Smooth muscle cell (in vitro differentiated cells): ENCODE measurements at regions not wholly inside any gene's neighbourhood (a gene's known extent, or its start where the extent isn't known, plus 50 kb on each side); places are given as distances from the start of the nearest gene placed in this dataset.
A peak's percentile ranks its signal among the peaks of the same experiment; 100 is the strongest.

ENCODE experiments used
- DNase-seq: peaks from one replicate; lab custom pipeline; 2025; ENCODE audit not compliant: unreplicated experiment; lab: John Stamatoyannopoulos, UW
- H2AFZ ChIP-seq: fragments of 200-600 bp; sonication (generic); 2 replicates; pipeline ENCODE4 v1.6.0; 2016; ENCODE audit warnings: antibody characterized with exemption, low read depth, mild to moderate bottlenecking
- H3F3A ChIP-seq: fragments of 200-600 bp; sonication (generic); 2 replicates; pipeline ENCODE4 v1.6.0; 2017; ENCODE audit warnings: antibody characterized with exemption, low read depth
- H3K27ac ChIP-seq: fragments of 200-600 bp; sonication (generic); 2 replicates; pipeline ENCODE4 v1.5.1; 2016; ENCODE audit warnings: low read depth, mild to moderate bottlenecking
- H3K27me3 ChIP-seq: fragments of 200-600 bp; sonication (generic); 2 replicates; pipeline ENCODE4 v1.6.1; 2016; ENCODE audit warnings: low read depth, mild to moderate bottlenecking
- H3K36me3 ChIP-seq: fragments of 200-600 bp; sonication (generic); 2 replicates; pipeline ENCODE4 v1.5.1; 2016; ENCODE audit warnings: low read depth
- H3K4me1 ChIP-seq: fragments of 200-600 bp; sonication (generic); 2 replicates; pipeline ENCODE4 v1.5.1; 2016; ENCODE audit warnings: low read depth
- H3K4me2 ChIP-seq: fragments of 200-600 bp; sonication (generic); 2 replicates; pipeline ENCODE4 v1.6.0; 2016; ENCODE audit warnings: mild to moderate bottlenecking
- H3K4me3 ChIP-seq: fragments of 200-600 bp; sonication (generic); 2 replicates; pipeline ENCODE4 v1.5.1; 2016; ENCODE audit warnings: mild to moderate bottlenecking
- H3K79me2 ChIP-seq: fragments of 200-600 bp; sonication (generic); 2 replicates; pipeline ENCODE4 v1.6.0; 2016; ENCODE audit warnings: low read depth, mild to moderate bottlenecking
- H3K9ac ChIP-seq: fragments of 200-600 bp; sonication (generic); 2 replicates; pipeline ENCODE4 v1.6.0; 2016; ENCODE audit warnings: low read depth
- H3K9me3 ChIP-seq: fragments of 200-600 bp; sonication (generic); replicated peaks from 2 replicates; pipeline ENCODE4 v1.5.1; 2016; ENCODE audit warnings: low read depth
- H4K20me1 ChIP-seq: fragments of 200-600 bp; sonication (generic); 2 replicates; pipeline ENCODE4 v1.6.0; 2016; ENCODE audit warnings: low read depth
- CTCF ChIP-seq: fragments of 200-600 bp; sonication (generic); IDR thresholded peaks from 2 replicates; pipeline ENCODE4 v1.5.1; 2017; ENCODE audit warnings: borderline replicate concordance, mild to moderate bottlenecking, antibody characterized with exemption; ENCODE audit not compliant: insufficient read depth, poor library complexity, severe bottlenecking
- WGBS: methylation state at CpG from one replicate; pipeline ENCODE4 v1.1.7; 2016; ENCODE audit warnings: low lambda C conversion rate; 5-methylcytosine and 5-hydroxymethylcytosine counted together

DNA sequence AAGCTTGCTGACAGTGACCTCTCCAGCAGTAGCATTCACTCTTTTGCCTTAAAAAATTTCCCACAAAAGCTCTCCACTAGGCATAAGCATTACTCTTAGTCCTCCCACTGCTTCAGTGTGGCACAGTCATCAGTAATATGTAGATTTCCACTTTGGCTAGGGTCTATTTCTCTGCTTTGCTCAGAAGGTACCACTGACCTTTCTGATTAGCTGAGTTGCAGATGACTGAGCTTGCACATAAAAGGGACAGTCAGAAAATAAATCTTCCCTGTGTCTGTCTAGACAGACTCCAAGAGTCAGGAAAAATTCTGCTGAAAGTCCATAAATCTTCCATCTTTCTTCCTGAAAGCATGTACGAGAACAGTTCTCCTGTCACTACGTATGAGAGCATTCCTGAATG is 56.6 kb upstream of the APP start:
- peak overlapping the region; percentile 26 for H3K4me2 ChIP-seq
- DNase-seq: no peak
- no peaks in the 10 kb centered on the region for H4K20me1 ChIP-seq
- H3K36me3 ChIP-seq: no peaks in the 10 kb centered on the region
- peaks cover 6% of the 10 kb centered on the region for H3K4me1 ChIP-seq
- H2AFZ ChIP-seq: peak overlapping the region; percentile 37
- no peaks in the 10 kb centered on the region for H3F3A ChIP-seq
- no peak for TF ChIP-seq CTCF
- H3K4me3 ChIP-seq: no peak overlapping the region
- no peaks in the 10 kb centered on the region for H3K27me3 ChIP-seq
- no peak overlapping the region for H3K9ac ChIP-seq
- 34% methylated on average over 2 of the region's 2 CpGs for WGBS
- no peaks in the 10 kb centered on the region for H3K9me3 ChIP-seq
- H3K79me2 ChIP-seq: no peaks in the 10 kb centered on the region
- no peak overlapping the region for H3K27ac ChIP-seq

DNA sequence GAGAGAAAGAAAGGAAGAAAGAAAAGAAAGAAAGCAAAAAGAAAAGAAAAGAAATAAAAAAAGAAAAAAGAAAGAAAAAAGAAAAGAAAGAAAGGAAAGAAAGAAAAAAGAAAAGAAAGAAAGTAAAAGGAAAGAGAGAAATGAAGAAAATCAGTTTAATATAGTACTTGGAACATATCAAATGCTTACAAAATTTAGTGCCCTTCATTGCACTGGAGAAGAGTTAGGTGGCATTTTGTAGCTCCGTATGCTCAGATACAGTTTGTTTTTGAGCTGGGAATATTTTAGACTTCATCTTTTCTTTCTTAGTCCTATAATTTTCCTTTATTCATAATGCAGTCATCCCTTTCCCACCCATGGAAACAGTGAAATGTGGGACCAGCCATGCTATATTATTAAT is 56.2 kb upstream of the APP start:
- Histone ChIP-seq H3K9ac (no peak overlapping the region), H4K20me1 (no peaks in the 10 kb centered on the region), H2AFZ (peak overlapping the region; percentile 37), H3K27me3 (no peaks in the 10 kb centered on the region), H3F3A (no peaks in the 10 kb centered on the region), H3K9me3 (no peaks in the 10 kb centered on the region), H3K79me2 (no peaks in the 10 kb centered on the region), H3K27ac (no peak overlapping the region), H3K4me3 (no peak overlapping the region), H3K36me3 (no peaks in the 10 kb centered on the region), H3K4me1 (peaks cover 6% of the 10 kb centered on the region), H3K4me2 (peak overlapping the region; percentile 26)
- no peak for DNase-seq
- 95% methylated on average over 1 of the region's 1 CpG for WGBS
- no peak for TF ChIP-seq CTCF

- Histone ChIP-seq H3K9me3 (no peaks in the 10 kb centered on the region), H2AFZ (no peak overlapping the region), H3K27ac (no peak overlapping the region), H3K36me3 (no peaks in the 10 kb centered on the region), H3K4me3 (no peak overlapping the region), H3F3A (no peaks in the 10 kb centered on the region), H4K20me1 (no peaks in the 10 kb centered on the region), H3K4me1 (peaks cover 6% of the 10 kb centered on the region), H3K27me3 (no peaks in the 10 kb centered on the region), H3K9ac (no peak overlapping the region), H3K79me2 (no peaks in the 10 kb centered on the region), H3K4me2 (no peak overlapping the region)
- TF ChIP-seq CTCF: no peak
- DNase-seq: no peak
- 98% methylated on average over 2 of the region's 2 CpGs for WGBS
Measured at GRCh38 chr21:26225046-26225445, 54.5 kb upstream of the APP start.

- 76% methylated on average over 2 of the region's 2 CpGs for WGBS
- no peaks in the 10 kb centered on the region for H4K20me1 ChIP-seq
- no peaks in the 10 kb centered on the region for H3F3A ChIP-seq
- no peaks in the 10 kb centered on the region for H3K9me3 ChIP-seq
- H3K4me2 ChIP-seq: no peak overlapping the region
- H2AFZ ChIP-seq: no peak overlapping the region
- peak overlapping the region; percentile 21 for H3K27ac ChIP-seq
- no peaks in the 10 kb centered on the region for H3K36me3 ChIP-seq
- H3K79me2 ChIP-seq: no peaks in the 10 kb centered on the region
- H3K4me3 ChIP-seq: no peak overlapping the region
- H3K27me3 ChIP-seq: no peaks in the 10 kb centered on the region
- peaks cover 6% of the 10 kb centered on the region for H3K4me1 ChIP-seq
- H3K9ac ChIP-seq: no peak overlapping the region
- DNase-seq: no peak
- TF ChIP-seq CTCF: no peak
Measured at GRCh38 chr21:26224366-26224765, 53.8 kb upstream of the APP start.
